CD4-positive, alpha-beta T cell (primary cell): ENCODE measurements at regions not wholly inside any gene's neighbourhood (a gene's known extent, or its start where the extent isn't known, plus 50 kb on each side); places are given as distances from the start of the nearest gene placed in this dataset.
A peak's percentile ranks its signal among the peaks of the same experiment; 100 is the strongest.

Source experiments
- ATAC-seq: fragments of 200-7000 bp; cut with Tn5 transposase; one replicate; pipeline ENCODE4 v1.10.0; 2022; ENCODE audit warnings: mild to moderate bottlenecking; ENCODE audit not compliant: poor library complexity
- CTCF ChIA-PET: fragments of 350-600 bp; sonication (Branson Sonifier 250); formaldehyde crosslinking; loops from one replicate; lab custom pipeline; 2021; ENCODE audit warnings: antibody characterized with exemption, inconsistent platforms; lab: Charles Lee
- POLR2A ChIA-PET: fragments of 350-600 bp; sonication (Branson Sonifier 250); formaldehyde crosslinking; loops from one replicate; lab custom pipeline; 2021; ENCODE audit warnings: antibody characterized with exemption, inconsistent platforms; lab: Charles Lee
- DNase-seq, 14 experiments: peaks; one replicate each; pipeline ENCODE4 v3.0.0-alpha.2; 2013 to 2020; ENCODE audit warnings: mixed read lengths in 2 of 14
- H3K27ac ChIP-seq, 2 donors: one replicate each; pipeline versions ENCODE4 v1.5.1 to v1.7.0; 2013; ENCODE audit warnings: low read length in 2 of 2, low read depth in 1 of 2, mild to moderate bottlenecking in 1 of 2
- H3K27me3 ChIP-seq, 2 experiments: 1 replicate in 1 of 2; 2 replicates in 1 of 2; pipeline versions ENCODE4 v1.6.1 to v1.7.0; 2013; ENCODE audit warnings: low read length in 2 of 2, control low read depth in 1 of 2, mild to moderate bottlenecking in 1 of 2, moderate library complexity in 1 of 2; ENCODE audit not compliant: insufficient read depth in 2 of 2, control insufficient read depth in 1 of 2
- H3K36me3 ChIP-seq: one replicate; pipeline ENCODE4 v1.6.1; 2013; ENCODE audit warnings: low read length, control low read depth; ENCODE audit not compliant: insufficient read depth
- H3K4me1 ChIP-seq: one replicate; pipeline ENCODE4 v1.6.1; 2013; ENCODE audit warnings: low read length, control low read depth; ENCODE audit not compliant: insufficient read depth
- H3K4me3 ChIP-seq: one replicate; pipeline ENCODE4 v1.5.1; 2013; ENCODE audit warnings: mild to moderate bottlenecking, low read length, moderate library complexity
- H3K9me3 ChIP-seq, 2 experiments: 1 replicate in 1 of 2; 2 replicates in 1 of 2; pipeline versions ENCODE4 v1.6.1 to v1.7.0; 2013; ENCODE audit warnings: low read length in 2 of 2, mild to moderate bottlenecking in 2 of 2, control low read depth in 1 of 2, moderate library complexity in 1 of 2; ENCODE audit not compliant: control insufficient read depth in 1 of 2, insufficient read depth in 1 of 2
- H3K27ac Mint-ChIP-seq: one replicate; pipeline ENCODE4 v1.8.0; 2020; ENCODE audit warnings: mixed read lengths
- H3K27me3 Mint-ChIP-seq: one replicate; pipeline ENCODE4 v1.8.0; 2021; ENCODE audit warnings: mixed read lengths
- H3K36me3 Mint-ChIP-seq: one replicate; pipeline ENCODE4 v1.8.0; 2021; ENCODE audit warnings: low read depth, mixed read lengths
- H3K4me1 Mint-ChIP-seq: one replicate; pipeline ENCODE4 v1.8.0; 2021; ENCODE audit warnings: low read depth, mixed read lengths
- H3K4me3 Mint-ChIP-seq: one replicate; pipeline ENCODE4 v1.8.0; 2020; ENCODE audit warnings: mild to moderate bottlenecking, mixed read lengths
- H3K9me3 Mint-ChIP-seq: one replicate; pipeline ENCODE4 v1.8.0; 2020; ENCODE audit warnings: mixed read lengths
- intact Hi-C, 2 experiments: fragments of 100-400 bp; cut with DNase I in 1 of 2; cut with micrococcal nuclease in 1 of 2; formaldehyde crosslinking; loops; one replicate each; pipeline versions ENCODE4 v1.15.1 to v1.9.0; 2023 to 2025; cut with DNase I, micrococcal nuclease
- TF ChIP-seq, protein P1 (sequence below): fragments of 200-600 bp; IDR thresholded peaks from one replicate; pipeline ENCODE4 v1.8.0; 2022; ENCODE audit warnings: antibody characterized with exemption, mild to moderate bottlenecking

DNA sequence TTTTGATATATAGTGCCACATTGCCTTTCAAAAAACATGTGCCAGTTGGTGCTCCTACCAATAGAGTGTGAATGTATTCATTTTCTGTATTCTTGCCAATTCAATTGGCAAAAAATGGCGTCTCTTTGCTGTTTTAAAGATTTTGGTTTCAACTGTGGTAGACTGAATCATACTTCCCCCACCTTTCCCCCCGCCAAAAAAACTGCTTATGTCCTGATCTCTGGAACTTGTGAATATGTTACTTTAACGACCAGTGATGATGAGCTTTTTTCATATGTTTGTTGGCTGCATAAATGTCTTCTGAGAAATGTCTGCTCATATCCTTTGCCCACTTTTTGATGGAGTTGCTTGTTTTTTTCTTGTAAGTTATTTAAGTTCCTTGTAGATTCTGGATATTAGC, 325.1 kb upstream of the KCNJ16 start:
- intact Hi-C loops: no loop called here
- DNase-seq (no peak), ATAC-seq (no peak)
- H3K27ac Mint-ChIP-seq: no peak overlapping the region
- no peaks in the 10 kb centered on the region for H3K36me3 Mint-ChIP-seq
- no peaks in the 10 kb centered on the region for H3K4me1 Mint-ChIP-seq
- no peak overlapping the region for H3K4me3 Mint-ChIP-seq
- CTCF ChIA-PET: no interaction called here
- Histone ChIP-seq H3K27me3 (no peaks in the 10 kb centered on the region), H3K9me3 (no peaks in the 10 kb centered on the region), H3K4me1 (no peaks in the 10 kb centered on the region), H3K4me3 (no peak overlapping the region), H3K36me3 (no peaks in the 10 kb centered on the region), H3K27ac (no peak overlapping the region)
- POLR2A ChIA-PET: no interaction called here
- TF ChIP-seq, protein P1, sequence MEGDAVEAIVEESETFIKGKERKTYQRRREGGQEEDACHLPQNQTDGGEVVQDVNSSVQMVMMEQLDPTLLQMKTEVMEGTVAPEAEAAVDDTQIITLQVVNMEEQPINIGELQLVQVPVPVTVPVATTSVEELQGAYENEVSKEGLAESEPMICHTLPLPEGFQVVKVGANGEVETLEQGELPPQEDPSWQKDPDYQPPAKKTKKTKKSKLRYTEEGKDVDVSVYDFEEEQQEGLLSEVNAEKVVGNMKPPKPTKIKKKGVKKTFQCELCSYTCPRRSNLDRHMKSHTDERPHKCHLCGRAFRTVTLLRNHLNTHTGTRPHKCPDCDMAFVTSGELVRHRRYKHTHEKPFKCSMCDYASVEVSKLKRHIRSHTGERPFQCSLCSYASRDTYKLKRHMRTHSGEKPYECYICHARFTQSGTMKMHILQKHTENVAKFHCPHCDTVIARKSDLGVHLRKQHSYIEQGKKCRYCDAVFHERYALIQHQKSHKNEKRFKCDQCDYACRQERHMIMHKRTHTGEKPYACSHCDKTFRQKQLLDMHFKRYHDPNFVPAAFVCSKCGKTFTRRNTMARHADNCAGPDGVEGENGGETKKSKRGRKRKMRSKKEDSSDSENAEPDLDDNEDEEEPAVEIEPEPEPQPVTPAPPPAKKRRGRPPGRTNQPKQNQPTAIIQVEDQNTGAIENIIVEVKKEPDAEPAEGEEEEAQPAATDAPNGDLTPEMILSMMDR: no peak
- H3K27me3 Mint-ChIP-seq: no peaks in the 10 kb centered on the region
- peaks cover 9% of the 10 kb centered on the region for H3K9me3 Mint-ChIP-seq

DNA sequence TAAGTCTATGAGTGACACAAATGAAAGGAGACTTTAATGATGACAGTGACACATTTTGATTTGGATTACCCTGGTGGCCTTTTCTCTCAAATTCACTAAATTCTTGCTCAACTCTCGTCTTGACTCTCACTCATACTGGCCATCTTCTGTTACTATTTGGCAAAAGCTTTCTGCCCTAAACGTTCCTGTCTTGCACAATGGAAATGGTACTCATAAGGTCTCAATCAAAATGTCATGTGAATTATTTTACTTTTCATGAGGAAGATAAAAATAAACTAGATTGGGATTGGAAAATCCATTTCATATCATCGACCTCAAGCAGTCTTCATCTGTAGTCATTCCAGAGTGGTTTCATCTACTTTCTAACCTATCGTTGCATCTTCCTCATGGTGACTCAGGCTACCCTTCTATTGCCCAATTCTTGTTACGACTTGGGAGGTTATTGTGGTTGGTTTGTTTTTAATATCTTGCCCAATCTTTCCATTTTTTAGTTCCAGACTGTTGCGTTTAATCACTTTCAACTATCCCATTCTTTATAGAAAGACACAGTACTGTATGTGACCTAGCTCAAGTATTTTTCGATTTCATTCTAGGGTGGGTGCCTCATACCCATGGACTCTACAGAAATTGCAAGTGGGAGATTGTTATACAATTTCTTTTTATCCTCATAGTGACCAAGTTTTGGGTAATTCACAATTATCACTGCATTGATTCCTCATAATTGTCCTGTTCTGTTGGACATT, 317.2 kb upstream of the KCNJ16 start:
- Histone ChIP-seq H3K36me3 (no peaks in the 10 kb centered on the region), H3K9me3 (no peaks in the 10 kb centered on the region), H3K4me3 (no peak overlapping the region), H3K27ac (no peak overlapping the region), H3K4me1 (no peaks in the 10 kb centered on the region), H3K27me3 (no peaks in the 10 kb centered on the region)
- intact Hi-C loops: no loop called here
- Mint-ChIP-seq H3K27me3 (no peaks in the 10 kb centered on the region), H3K36me3 (no peaks in the 10 kb centered on the region), H3K4me3 (no peak overlapping the region), H3K9me3 (peaks cover 2% of the 10 kb centered on the region), H3K27ac (no peak overlapping the region), H3K4me1 (no peaks in the 10 kb centered on the region)
- ChIA-PET POLR2A (no interaction called here), CTCF (no interaction called here)
- ATAC-seq: no peak
- TF ChIP-seq, protein P1: no peak
- DNase-seq: peak in 2 of 14 experiments; percentile 11 to 21

DNA sequence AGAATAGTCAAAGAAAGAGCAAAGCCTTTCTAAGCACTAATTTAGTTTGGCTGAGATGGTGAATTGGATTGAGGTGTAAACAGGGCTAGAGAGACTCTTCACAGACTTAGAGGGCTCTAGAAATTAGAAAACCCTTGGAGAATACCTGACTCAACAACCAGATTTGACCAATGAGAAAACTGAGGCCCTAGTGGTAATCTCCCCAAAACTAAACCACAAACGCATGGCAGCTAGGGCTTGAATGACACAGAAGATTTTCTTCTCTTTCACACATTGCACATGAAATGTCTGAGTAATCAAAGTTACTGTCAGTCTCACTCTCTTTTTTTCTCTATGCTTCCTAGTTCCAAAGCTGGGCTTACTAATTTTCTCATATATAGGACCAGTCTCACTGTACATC, 314.5 kb upstream of the KCNJ16 start:
- ChIA-PET CTCF (no interaction called here), POLR2A (no interaction called here)
- Histone ChIP-seq H3K36me3 (no peaks in the 10 kb centered on the region), H3K27ac (no peak overlapping the region), H3K9me3 (no peaks in the 10 kb centered on the region), H3K4me3 (no peak overlapping the region), H3K27me3 (no peaks in the 10 kb centered on the region), H3K4me1 (no peaks in the 10 kb centered on the region)
- Mint-ChIP-seq H3K36me3 (no peaks in the 10 kb centered on the region), H3K9me3 (peaks cover 2% of the 10 kb centered on the region), H3K4me1 (no peaks in the 10 kb centered on the region), H3K4me3 (no peak overlapping the region), H3K27ac (no peak overlapping the region), H3K27me3 (no peaks in the 10 kb centered on the region)
- intact Hi-C loops: no loop called here
- TF ChIP-seq, protein P1: no peak
- no peak for ATAC-seq
- no peak for DNase-seq
